Suprapubic skin (tissue), 4 donors: ENCODE measurements at regions not wholly inside any gene's neighbourhood (a gene's known extent, or its start where the extent isn't known, plus 50 kb on each side); places are given as distances from the start of the nearest gene placed in this dataset.

Experiments
- DNase-seq, 2 donors: peaks; one replicate each; pipeline ENCODE4 v3.0.0-alpha.2; 2019; ENCODE audit warnings: low spot score in 2 of 2
- H3K27ac ChIP-seq: fragments of 200-600 bp; sonication (generic); one replicate; pipeline ENCODE4 v1.5.1; 2019
- H3K27me3 ChIP-seq: fragments of 200-600 bp; sonication (generic); one replicate; pipeline ENCODE4 v1.5.1; 2019
- H3K36me3 ChIP-seq: fragments of 200-600 bp; sonication (generic); one replicate; pipeline ENCODE4 v1.5.1; 2019
- H3K4me1 ChIP-seq: fragments of 200-600 bp; sonication (generic); one replicate; pipeline ENCODE4 v1.5.1; 2019
- H3K4me3 ChIP-seq: fragments of 200-600 bp; sonication (generic); one replicate; pipeline ENCODE4 v1.5.1; 2019; ENCODE audit warnings: mild to moderate bottlenecking
- H3K9me3 ChIP-seq: fragments of 200-600 bp; sonication (generic); one replicate; pipeline ENCODE4 v1.5.1; 2019
- EP300 ChIP-seq: sonication (generic); formaldehyde crosslinking; IDR thresholded peaks from one replicate; pipeline ENCODE4 v1.6.1; 2017; ENCODE audit warnings: antibody characterized with exemption
- POLR2A ChIP-seq, 2 donors: fragments of 450-650 bp; IDR thresholded peaks; one replicate each; pipeline ENCODE4 v1.6.1; 2017; ENCODE audit warnings: antibody characterized with exemption in 2 of 2, mild to moderate bottlenecking in 2 of 2, moderate library complexity in 2 of 2
- POLR2AphosphoS5 ChIP-seq, 3 donors: sonication (generic); formaldehyde crosslinking; IDR thresholded peaks; one replicate each; pipeline ENCODE4 v1.6.1; 2017; ENCODE audit warnings: antibody characterized with exemption in 3 of 3
- WGBS: methylation state at CpG from one replicate; pipeline ENCODE4 v1.1.5; 2018; 5-methylcytosine and 5-hydroxymethylcytosine counted together
- TF ChIP-seq, protein P1 (sequence below), 2 donors: fragments of 200-600 bp in 1 of 2; fragments of 450-650 bp in 1 of 2; sonication (generic) in 1 of 2; IDR thresholded peaks; one replicate each; pipeline ENCODE4 v1.5.1; 2016 to 2019; ENCODE audit warnings: antibody characterized with exemption in 2 of 2, mild to moderate bottlenecking in 1 of 2, moderate library complexity in 1 of 2

DNA sequence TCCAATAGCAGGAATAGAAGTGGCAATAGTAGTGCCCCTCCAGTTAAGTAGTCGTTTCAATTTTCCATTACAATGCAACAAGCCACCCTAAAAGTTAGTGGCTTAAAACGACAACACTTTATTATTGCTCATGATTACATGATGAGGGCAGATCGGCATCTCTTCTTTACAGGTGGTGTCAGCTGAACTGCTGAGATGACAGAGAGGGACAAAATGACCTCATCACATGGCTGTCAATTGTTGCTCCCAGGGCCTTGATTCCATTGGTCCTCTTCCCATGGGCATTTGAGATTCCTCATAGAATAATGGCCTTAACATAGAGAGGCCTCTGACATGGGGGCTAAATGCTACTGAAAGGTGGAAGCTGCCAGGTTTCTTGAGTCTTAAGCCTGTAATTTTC is 679.8 kb upstream of the KLHL1 start:
- no peaks in the 10 kb centered on the region for H3K27me3 ChIP-seq
- H3K9me3 ChIP-seq = peaks cover 6% of the 10 kb centered on the region
- H3K36me3 ChIP-seq = no peaks in the 10 kb centered on the region
- DNase-seq = no peak
- no peak overlapping the region for H3K27ac ChIP-seq
- WGBS = 41% methylated on average over 3 of the region's 3 CpGs
- TF ChIP-seq, protein P1, sequence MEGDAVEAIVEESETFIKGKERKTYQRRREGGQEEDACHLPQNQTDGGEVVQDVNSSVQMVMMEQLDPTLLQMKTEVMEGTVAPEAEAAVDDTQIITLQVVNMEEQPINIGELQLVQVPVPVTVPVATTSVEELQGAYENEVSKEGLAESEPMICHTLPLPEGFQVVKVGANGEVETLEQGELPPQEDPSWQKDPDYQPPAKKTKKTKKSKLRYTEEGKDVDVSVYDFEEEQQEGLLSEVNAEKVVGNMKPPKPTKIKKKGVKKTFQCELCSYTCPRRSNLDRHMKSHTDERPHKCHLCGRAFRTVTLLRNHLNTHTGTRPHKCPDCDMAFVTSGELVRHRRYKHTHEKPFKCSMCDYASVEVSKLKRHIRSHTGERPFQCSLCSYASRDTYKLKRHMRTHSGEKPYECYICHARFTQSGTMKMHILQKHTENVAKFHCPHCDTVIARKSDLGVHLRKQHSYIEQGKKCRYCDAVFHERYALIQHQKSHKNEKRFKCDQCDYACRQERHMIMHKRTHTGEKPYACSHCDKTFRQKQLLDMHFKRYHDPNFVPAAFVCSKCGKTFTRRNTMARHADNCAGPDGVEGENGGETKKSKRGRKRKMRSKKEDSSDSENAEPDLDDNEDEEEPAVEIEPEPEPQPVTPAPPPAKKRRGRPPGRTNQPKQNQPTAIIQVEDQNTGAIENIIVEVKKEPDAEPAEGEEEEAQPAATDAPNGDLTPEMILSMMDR (IDR thresholded peaks at IDR 0.05) = no peak
- TF ChIP-seq POLR2AphosphoS5 (IDR thresholded peaks at IDR 0.05) = no peak
- TF ChIP-seq EP300 = no peak
- TF ChIP-seq POLR2A (IDR thresholded peaks at IDR 0.05) = no peak
- H3K4me3 ChIP-seq = no peak overlapping the region
- H3K4me1 ChIP-seq = no peaks in the 10 kb centered on the region

DNA sequence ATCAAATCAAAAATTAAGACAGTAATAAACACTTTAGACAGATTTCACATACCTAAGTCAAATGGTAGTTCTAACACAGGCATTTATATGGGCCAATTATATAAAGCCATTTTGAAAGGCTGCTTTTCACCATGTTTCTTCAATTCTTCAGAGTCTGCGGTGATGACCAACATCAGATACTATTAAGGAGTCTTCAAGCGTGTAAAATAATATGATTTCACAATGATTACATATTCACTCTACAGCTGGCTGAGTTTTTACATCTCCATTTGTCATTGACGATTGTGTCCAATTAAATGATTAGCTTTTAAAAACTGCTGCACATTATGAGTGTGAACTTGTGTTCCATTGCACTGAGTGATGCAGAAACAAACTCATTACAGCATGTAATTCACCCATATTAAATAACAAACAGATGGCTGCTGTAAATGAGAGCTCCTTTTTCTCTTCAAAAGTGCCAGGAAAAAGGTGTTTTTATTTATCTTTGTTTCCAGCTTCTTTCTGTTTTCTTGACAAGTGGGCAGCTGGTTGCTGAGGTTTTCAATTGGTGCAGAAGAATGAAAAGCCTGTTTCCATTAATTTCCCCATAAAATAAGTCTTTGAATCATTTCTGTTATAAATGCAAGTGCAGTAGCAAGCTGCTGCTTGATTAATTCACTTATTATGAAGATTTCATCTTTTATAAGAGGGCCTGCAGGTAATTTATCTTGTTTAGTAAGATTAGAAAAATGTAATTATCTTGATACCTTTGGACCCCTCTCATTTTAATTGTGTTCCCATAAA is 676.1 kb upstream of the KLHL1 start:
- Histone ChIP-seq H3K4me1 (no peaks in the 10 kb centered on the region), H3K9me3 (peaks cover 3% of the 10 kb centered on the region), H3K4me3 (no peak overlapping the region), H3K36me3 (no peaks in the 10 kb centered on the region), H3K27ac (no peak overlapping the region), H3K27me3 (no peaks in the 10 kb centered on the region)
- TF ChIP-seq EP300 (no peak), POLR2AphosphoS5 (IDR thresholded peaks at IDR 0.05) (no peak), POLR2A (IDR thresholded peaks at IDR 0.05) (no peak)
- TF ChIP-seq, protein P1 (IDR thresholded peaks at IDR 0.05) = no peak
- 67% methylated on average over 3 of the region's 3 CpGs for WGBS
- no peak for DNase-seq

DNA sequence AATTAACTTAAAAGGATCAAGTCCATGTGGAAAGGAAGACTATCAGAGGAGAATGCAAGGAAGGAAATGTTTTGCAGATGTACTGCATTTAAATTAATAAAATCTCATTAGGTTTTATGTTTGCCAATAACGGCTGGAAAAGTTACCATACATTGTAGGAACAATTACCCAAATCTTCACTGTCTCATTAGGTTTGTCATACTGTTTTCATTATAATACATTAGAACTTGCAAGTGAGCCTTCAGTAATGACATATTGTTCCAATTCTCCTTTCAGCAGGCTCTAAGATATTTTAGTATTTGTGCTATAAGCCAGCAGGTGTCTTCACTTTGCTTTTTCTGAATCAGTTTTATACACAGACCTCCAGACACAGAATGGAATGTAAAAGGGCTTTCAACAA is 661.6 kb upstream of the KLHL1 start:
- H3K27me3 ChIP-seq = no peaks in the 10 kb centered on the region
- no peaks in the 10 kb centered on the region for H3K36me3 ChIP-seq
- TF ChIP-seq POLR2A (IDR thresholded peaks at IDR 0.05) (no peak), POLR2AphosphoS5 (IDR thresholded peaks at IDR 0.05) (no peak), EP300 (no peak)
- TF ChIP-seq, protein P1 (IDR thresholded peaks at IDR 0.05) = no peak
- 47% methylated on average over 1 of the region's 1 CpG for WGBS
- no peaks in the 10 kb centered on the region for H3K9me3 ChIP-seq
- H3K4me3 ChIP-seq = no peak overlapping the region
- H3K27ac ChIP-seq = no peak overlapping the region
- no peak for DNase-seq
- H3K4me1 ChIP-seq = no peaks in the 10 kb centered on the region

DNA sequence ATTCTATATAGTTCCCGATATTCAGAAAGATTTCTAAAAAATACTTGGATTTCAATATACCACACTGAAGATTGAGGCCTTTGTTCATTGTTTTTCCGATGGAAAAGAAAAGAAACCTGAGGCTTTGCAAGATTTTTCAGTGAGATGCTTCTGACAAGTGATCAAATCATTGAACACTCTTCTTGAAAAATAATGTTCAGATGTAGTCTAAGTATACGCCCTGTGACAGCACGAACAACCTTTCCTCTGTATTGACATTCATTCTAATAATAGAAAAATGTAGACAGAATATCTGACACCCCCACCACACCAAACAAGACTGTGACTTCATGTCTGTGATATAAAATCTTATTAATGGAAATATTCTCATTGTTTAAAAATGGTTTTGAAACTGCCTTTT is 650.7 kb upstream of the KLHL1 start:
- TF ChIP-seq EP300 (no peak), POLR2A (IDR thresholded peaks at IDR 0.05) (no peak), POLR2AphosphoS5 (IDR thresholded peaks at IDR 0.05) (no peak)
- TF ChIP-seq, protein P1 (IDR thresholded peaks at IDR 0.05) = no peak
- WGBS = 82% methylated on average over 4 of the region's 4 CpGs

GRCh38 chr13:70756088-70756487 is 647.8 kb upstream of the KLHL1 start:
- no peak for DNase-seq
- TF ChIP-seq POLR2A (IDR thresholded peaks at IDR 0.05) (no peak), EP300 (no peak), POLR2AphosphoS5 (IDR thresholded peaks at IDR 0.05) (no peak)
- TF ChIP-seq, protein P1 (IDR thresholded peaks at IDR 0.05) = no peak
- H3K36me3 ChIP-seq = no peaks in the 10 kb centered on the region
- no peak overlapping the region for H3K27ac ChIP-seq
- H3K27me3 ChIP-seq = no peaks in the 10 kb centered on the region
- H3K4me3 ChIP-seq = no peak overlapping the region
- no peaks in the 10 kb centered on the region for H3K9me3 ChIP-seq
- H3K4me1 ChIP-seq = no peaks in the 10 kb centered on the region

More for the DNA sequence above, 650.7 kb upstream of the KLHL1 start:
- H3K36me3 ChIP-seq = no peaks in the 10 kb centered on the region
- H3K9me3 ChIP-seq = no peaks in the 10 kb centered on the region
- no peak for DNase-seq
- H3K27me3 ChIP-seq = no peaks in the 10 kb centered on the region
- no peak overlapping the region for H3K27ac ChIP-seq
- no peak overlapping the region for H3K4me3 ChIP-seq
- H3K4me1 ChIP-seq = no peaks in the 10 kb centered on the region
